T follicular helper cell (primary cell): ENCODE measurements at regions not wholly inside any gene's neighbourhood (a gene's known extent, or its start where the extent isn't known, plus 50 kb on each side); places are given as distances from the start of the nearest gene placed in this dataset.
"Not testable (repeated sequence)": the region's sequence is repeated elsewhere in the genome, so short reads cannot be mapped to it uniquely, and the experiment has no call there.

Experiments
- DNase-seq: peaks from one replicate; pipeline ENCODE4 v3.0.0-alpha.2; 2020; ENCODE audit warnings: low read depth

GRCh38 chr12:84136862-84137367, 775.7 kb downstream of the SLC6A15 start:
- no peak for DNase-seq

- no peak for DNase-seq
Observed at GRCh38 chr12:84135586-84136279, 776.9 kb downstream of the SLC6A15 start.

DNA sequence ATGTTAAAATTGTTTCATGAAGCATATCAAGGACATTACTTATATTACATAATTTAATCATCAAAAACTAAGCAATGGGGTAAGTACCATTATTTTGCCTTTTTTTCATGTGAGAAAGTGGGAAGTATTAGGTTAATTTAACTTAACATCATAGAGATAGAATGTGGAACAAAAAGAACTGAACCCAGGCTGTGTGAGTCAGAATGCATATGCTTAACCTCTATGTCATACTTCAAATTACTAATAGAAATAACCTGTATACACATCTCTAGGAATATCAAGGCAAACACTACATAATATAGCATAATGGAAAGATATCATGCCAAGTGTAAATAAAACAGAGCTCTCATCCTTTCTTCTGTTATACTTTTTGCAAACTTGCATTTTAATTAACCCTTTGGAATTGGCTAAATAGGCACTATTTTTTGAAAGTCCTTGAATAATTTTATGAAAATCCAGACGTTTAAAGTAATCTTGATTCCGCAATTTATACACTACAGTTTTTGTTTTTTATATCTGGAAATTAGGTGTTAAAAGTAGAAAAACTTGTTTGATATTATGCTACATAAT, 777.7 kb downstream of the SLC6A15 start:
- DNase-seq: no peak

- no peak for DNase-seq
Observed at GRCh38 chr12:84131076-84131475, 781.5 kb downstream of the SLC6A15 start.

DNA sequence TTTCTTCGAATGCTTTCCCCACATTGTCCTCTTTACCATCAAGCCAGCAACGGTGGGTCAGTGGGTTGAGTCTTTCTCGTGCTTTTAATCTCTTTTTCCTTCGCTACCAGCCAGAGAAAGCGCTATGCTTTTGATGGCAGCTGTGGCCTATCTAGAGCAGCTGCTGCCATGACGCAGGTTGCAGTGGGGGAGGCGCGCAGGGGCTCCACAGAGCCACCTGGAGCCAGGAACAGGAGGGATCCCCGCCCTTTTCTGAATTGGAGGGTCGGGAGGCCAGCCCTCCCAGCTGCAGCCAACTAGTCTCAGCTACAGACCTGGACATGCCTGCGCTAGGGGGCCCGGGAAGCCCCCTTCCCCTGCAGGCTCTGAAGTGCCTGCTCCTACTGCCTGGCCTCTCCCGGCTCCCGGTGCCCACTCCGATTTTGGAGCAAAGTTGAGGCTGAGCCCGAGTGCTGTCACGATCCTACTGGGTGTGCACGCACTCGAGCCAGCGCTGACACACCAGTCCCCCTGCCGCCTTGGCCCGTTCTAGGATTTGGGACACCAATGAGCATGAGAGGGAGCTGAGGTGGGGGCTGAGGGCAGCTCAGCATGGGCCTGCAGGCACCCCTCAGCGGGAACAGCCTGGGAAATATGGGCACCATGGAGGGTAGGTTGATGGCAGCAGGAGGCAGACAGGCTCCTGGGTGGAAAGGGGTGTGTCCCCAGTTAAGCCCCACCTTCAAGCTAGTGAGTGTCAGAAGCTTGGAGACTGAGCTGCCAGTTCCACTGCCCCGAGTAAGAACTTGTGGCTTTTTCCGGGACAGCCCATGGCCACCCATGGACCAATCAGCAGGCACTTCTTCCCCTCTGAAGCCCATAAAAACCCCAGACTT, 784.2 kb downstream of the SLC6A15 start:
- DNase-seq: no peak

- DNase-seq: no peak
Observed at GRCh38 chr12:84124211-84124610, 788.4 kb downstream of the SLC6A15 start.

GRCh38 chr12:84117190-84117589, 795.4 kb downstream of the SLC6A15 start:
- DNase-seq: no peak

- DNase-seq: no peak
Observed at GRCh38 chr12:84113666-84114065, 798.9 kb downstream of the SLC6A15 start.

DNA sequence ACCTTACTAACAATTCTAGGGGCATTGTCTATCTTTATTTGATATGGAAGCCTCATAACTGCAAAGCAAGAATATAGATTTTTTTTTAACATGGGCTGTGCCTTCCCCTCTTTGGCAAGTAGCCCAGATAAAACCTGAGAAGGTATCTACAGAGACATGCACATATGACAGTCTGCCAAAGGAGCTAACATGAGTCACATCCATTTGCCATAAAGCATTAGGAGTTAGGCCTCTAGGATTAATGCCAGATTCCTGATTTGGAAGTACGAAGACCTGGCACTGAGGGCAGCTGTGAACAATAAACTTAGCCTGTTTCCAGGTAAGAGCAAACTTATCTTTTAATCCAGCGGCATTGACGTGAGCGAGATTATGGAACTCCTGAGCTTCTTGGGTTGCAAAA, 808.7 kb downstream of the SLC6A15 start:
- not testable (repeated sequence) for DNase-seq

- DNase-seq: not testable (repeated sequence)
Observed at GRCh38 chr12:84101963-84102362, 810.6 kb downstream of the SLC6A15 start.

DNA sequence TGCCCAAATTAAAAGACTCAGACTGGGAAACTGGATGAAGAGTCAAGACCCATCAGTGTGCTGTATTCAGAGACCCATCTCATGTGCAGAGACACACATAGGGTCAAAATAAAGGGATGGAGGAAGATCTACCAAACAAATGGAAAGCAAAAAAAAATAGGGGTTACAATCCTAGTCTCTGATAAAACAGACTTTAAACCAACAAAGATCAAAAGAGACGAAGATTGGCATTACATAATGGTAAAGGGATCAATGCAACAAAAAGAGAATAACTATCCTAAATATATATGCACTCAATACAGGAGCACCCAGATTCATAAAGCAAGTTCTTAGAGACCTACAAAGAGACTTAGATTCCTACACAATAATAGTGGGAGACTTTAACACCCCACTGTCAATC, 813.0 kb downstream of the SLC6A15 start:
- DNase-seq: not testable (repeated sequence)

- DNase-seq: no peak
Observed at GRCh38 chr12:84091651-84092050, 820.9 kb downstream of the SLC6A15 start.

DNA sequence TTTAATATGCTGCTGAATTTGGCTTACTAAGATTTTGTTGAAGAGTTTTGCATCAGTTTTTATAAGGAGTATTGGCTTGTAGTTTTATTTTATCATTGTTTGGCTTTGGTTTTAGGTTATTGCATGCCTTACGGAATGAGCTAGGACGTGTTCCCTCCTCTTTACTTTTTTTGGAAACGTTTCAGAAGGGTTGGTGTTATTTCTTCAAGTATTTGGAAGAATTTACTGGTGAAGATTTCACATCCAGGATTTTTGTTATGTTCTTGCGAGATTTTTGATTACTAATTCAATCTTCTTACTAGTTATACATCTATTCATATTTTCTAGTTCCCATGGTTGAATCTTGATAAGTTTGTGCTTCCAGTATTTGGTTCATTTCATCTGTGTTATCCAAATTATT, 823.2 kb downstream of the SLC6A15 start:
- no peak for DNase-seq

DNA sequence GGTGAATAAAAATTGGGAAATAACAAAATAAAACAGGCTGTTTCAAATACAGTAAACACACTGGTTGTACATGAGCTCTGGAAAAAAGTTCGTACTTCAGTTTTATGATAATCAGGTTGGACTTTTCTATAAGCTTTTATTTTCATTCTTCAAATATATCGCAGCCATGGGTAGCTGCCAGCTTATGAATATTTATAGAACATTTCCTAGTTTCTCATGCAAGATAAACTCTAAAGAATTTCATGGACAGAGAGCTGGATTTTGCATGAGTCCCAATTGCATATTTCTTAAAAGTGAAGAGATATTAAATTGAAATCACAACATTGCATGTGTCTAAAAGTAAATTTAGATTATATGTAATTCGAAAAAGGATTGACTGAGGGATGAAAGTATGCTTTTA, 827.6 kb downstream of the SLC6A15 start:
- DNase-seq: no peak

DNA sequence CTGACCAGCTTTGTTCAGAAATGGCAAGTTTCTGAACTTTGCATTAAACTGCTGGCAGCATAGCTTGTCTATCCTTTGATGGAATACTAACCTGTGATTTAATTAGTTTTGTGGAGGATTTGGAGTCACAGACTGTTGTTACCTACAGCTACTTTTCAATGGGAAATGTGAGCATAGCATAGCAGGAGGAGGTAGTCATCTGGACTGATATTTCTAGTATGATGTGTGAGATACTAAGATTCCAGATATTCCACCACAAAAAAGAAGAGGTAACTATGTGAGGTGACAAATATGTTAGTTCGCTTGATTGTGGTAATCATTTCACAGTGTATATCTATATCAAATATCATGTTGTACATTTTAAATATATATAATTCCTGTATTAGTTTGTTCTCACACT, 833.0 kb downstream of the SLC6A15 start:
- no peak for DNase-seq

DNA sequence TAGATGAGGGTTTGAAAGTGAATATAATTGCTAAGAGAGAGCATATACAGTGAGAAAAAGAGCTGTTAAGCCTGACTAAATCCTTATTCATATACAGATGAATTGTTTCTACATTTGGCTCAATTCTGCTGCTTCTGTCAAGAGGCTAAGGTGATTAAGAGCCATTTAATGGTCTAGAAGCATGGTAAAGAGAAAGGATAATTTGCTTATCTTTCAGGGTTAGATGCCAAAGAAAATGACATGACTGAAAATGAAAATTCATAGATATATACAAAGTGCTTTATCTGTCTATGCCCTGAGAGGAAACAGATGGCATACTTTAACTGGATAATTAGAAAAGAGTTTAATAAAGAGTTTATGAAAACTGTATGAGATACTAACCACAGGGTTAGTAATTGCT, 834.9 kb downstream of the SLC6A15 start:
- DNase-seq: no peak

GRCh38 chr12:84075991-84076390, 836.6 kb downstream of the SLC6A15 start:
- no peak for DNase-seq

GRCh38 chr12:84073401-84073800, 839.2 kb downstream of the SLC6A15 start:
- DNase-seq: no peak

- DNase-seq: no peak
Observed at GRCh38 chr12:84072961-84073360, 839.6 kb downstream of the SLC6A15 start.

DNA sequence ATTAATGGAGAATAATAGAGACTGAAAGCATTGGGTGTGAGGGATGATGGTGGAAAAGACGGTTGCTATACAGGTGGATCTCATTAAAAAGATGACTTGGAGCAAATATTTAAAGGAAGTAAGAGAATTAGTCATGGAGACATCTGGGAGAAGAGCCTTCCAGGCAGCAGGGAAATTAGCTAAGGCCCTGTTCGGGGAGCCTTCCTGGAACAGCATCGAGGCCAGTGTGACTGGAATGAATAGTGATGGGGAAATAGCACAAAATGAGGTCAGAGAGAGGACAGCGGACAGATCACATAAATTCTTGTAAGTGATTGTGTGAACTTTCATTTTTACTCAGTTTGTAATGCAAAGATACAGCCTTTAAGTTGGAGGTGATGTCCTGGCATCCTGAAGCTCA, 842.3 kb downstream of the SLC6A15 start:
- no peak for DNase-seq

GRCh38 chr12:84069699-84070098, 842.9 kb downstream of the SLC6A15 start:
- no peak for DNase-seq

GRCh38 chr12:84069198-84069597, 843.4 kb downstream of the SLC6A15 start:
- no peak for DNase-seq

- no peak for DNase-seq
Observed at GRCh38 chr12:84058136-84058535, 854.5 kb downstream of the SLC6A15 start.
